ENCODE measurements at regions not wholly inside any gene's neighbourhood (a gene's known extent, or its start where the extent isn't known, plus 50 kb on each side); places are given as distances from the start of the nearest gene placed in this dataset.
"Not testable (repeated sequence)": the region's sequence is repeated elsewhere in the genome, so short reads cannot be mapped to it uniquely, and the experiment has no call there.

- Mint-ChIP-seq H3K4me3 (no peak overlapping the region), H3K27me3 (no peaks in the 10 kb centered on the region), H3K36me3 (no peaks in the 10 kb centered on the region), H3K4me1 (no peaks in the 10 kb centered on the region), H3K9me3 (peaks cover 0 to 25% (median 17%) of the 10 kb centered on the region in 5 donors), H3K27ac (no peak overlapping the region)
- Histone ChIP-seq H3K27me3 (ENCODE audit: insufficient read depth, low read length, poor library complexity, severe bottlenecking) (no peaks in the 10 kb centered on the region), H3K9me3 (ENCODE audit: low read length) (no peaks in the 10 kb centered on the region), H3K4me1 (ENCODE audit: insufficient read depth, low read length) (no peaks in the 10 kb centered on the region), H3K4me3 (ENCODE audit: low read length) (no peak overlapping the region), H3K27ac (ENCODE audit: low read depth, low read length) (no peak overlapping the region), H3K36me3 (ENCODE audit: insufficient read depth, low read length) (no peaks in the 10 kb centered on the region)
- POLR2A ChIA-PET: no interaction called here
- CTCF ChIA-PET: no interaction called here
- no peak for DNase-seq
Measured at GRCh38 chr7:53458636-53459035, 423.2 kb downstream of the POM121L12 start.

GRCh38 chr7:53466371-53466770 lies 430.9 kb downstream of the POM121L12 start:
- H3K9me3 Mint-ChIP-seq: peaks cover 12 to 57% (median 20%) of the 10 kb centered on the region in 5 donors
- H3K9me3 ChIP-seq (ENCODE audit: low read length): no peaks in the 10 kb centered on the region
- DNase-seq: no peak
- H3K27me3 ChIP-seq (ENCODE audit: insufficient read depth, low read length, poor library complexity, severe bottlenecking): no peaks in the 10 kb centered on the region
- H3K36me3 ChIP-seq (ENCODE audit: insufficient read depth, low read length): no peaks in the 10 kb centered on the region
- CTCF ChIA-PET: no interaction called here
- no peaks in the 10 kb centered on the region for H3K36me3 Mint-ChIP-seq
- H3K4me3 Mint-ChIP-seq: no peak overlapping the region
- H3K27me3 Mint-ChIP-seq: no peaks in the 10 kb centered on the region
- H3K27ac Mint-ChIP-seq: no peak overlapping the region
- H3K4me3 ChIP-seq (ENCODE audit: low read length): no peak overlapping the region
- no peaks in the 10 kb centered on the region for H3K4me1 Mint-ChIP-seq
- no peak overlapping the region for H3K27ac ChIP-seq (ENCODE audit: low read depth, low read length)
- POLR2A ChIA-PET: no interaction called here
- H3K4me1 ChIP-seq (ENCODE audit: insufficient read depth, low read length): no peaks in the 10 kb centered on the region

GRCh38 chr7:53470336-53470970 lies 435.0 kb downstream of the POM121L12 start:
- Mint-ChIP-seq H3K27ac (no peak overlapping the region), H3K4me1 (no peaks in the 10 kb centered on the region), H3K9me3 (peaks cover 12 to 46% (median 19%) of the 10 kb centered on the region in 5 donors), H3K36me3 (no peaks in the 10 kb centered on the region), H3K4me3 (no peak overlapping the region), H3K27me3 (no peaks in the 10 kb centered on the region)
- no peaks in the 10 kb centered on the region for H3K9me3 ChIP-seq (ENCODE audit: low read length)
- H3K4me3 ChIP-seq (ENCODE audit: low read length): no peak overlapping the region
- no peaks in the 10 kb centered on the region for H3K36me3 ChIP-seq (ENCODE audit: insufficient read depth, low read length)
- no peaks in the 10 kb centered on the region for H3K4me1 ChIP-seq (ENCODE audit: insufficient read depth, low read length)
- CTCF ChIA-PET: no interaction called here
- POLR2A ChIA-PET: no interaction called here
- H3K27ac ChIP-seq (ENCODE audit: low read depth, low read length): no peak overlapping the region
- H3K27me3 ChIP-seq (ENCODE audit: insufficient read depth, low read length, poor library complexity, severe bottlenecking): no peaks in the 10 kb centered on the region
- no peak for DNase-seq

- Mint-ChIP-seq H3K27me3 (no peaks in the 10 kb centered on the region), H3K36me3 (no peaks in the 10 kb centered on the region), H3K27ac (no peak overlapping the region), H3K4me3 (no peak overlapping the region), H3K4me1 (no peaks in the 10 kb centered on the region), H3K9me3 (peaks cover 6 to 44% (median 19%) of the 10 kb centered on the region in 5 donors)
- ChIA-PET CTCF (no interaction called here), POLR2A (no interaction called here)
- Histone ChIP-seq H3K4me1 (ENCODE audit: insufficient read depth, low read length) (no peaks in the 10 kb centered on the region), H3K4me3 (ENCODE audit: low read length) (no peak overlapping the region), H3K9me3 (ENCODE audit: low read length) (no peaks in the 10 kb centered on the region), H3K27me3 (ENCODE audit: insufficient read depth, low read length, poor library complexity, severe bottlenecking) (no peaks in the 10 kb centered on the region), H3K27ac (ENCODE audit: low read depth, low read length) (no peak overlapping the region), H3K36me3 (ENCODE audit: insufficient read depth, low read length) (no peaks in the 10 kb centered on the region)
- no peak for DNase-seq
Measured at GRCh38 chr7:53473371-53473770, 437.9 kb downstream of the POM121L12 start.

GRCh38 chr7:53475776-53476175 lies 440.3 kb downstream of the POM121L12 start:
- DNase-seq: no peak
- peaks cover 10 to 30% (median 24%) of the 10 kb centered on the region in 5 donors for H3K9me3 Mint-ChIP-seq
- CTCF ChIA-PET: no interaction called here
- no peaks in the 10 kb centered on the region for H3K9me3 ChIP-seq (ENCODE audit: low read length)
- no peaks in the 10 kb centered on the region for H3K36me3 Mint-ChIP-seq
- H3K36me3 ChIP-seq (ENCODE audit: insufficient read depth, low read length): no peaks in the 10 kb centered on the region
- H3K4me3 Mint-ChIP-seq: no peak overlapping the region
- H3K27me3 ChIP-seq (ENCODE audit: insufficient read depth, low read length, poor library complexity, severe bottlenecking): no peaks in the 10 kb centered on the region
- no peaks in the 10 kb centered on the region for H3K4me1 Mint-ChIP-seq
- H3K4me3 ChIP-seq (ENCODE audit: low read length): no peak overlapping the region
- no peaks in the 10 kb centered on the region for H3K27me3 Mint-ChIP-seq
- H3K27ac ChIP-seq (ENCODE audit: low read depth, low read length): no peak overlapping the region
- no peak overlapping the region for H3K27ac Mint-ChIP-seq
- POLR2A ChIA-PET: no interaction called here
- no peaks in the 10 kb centered on the region for H3K4me1 ChIP-seq (ENCODE audit: insufficient read depth, low read length)

- no peak for DNase-seq
- H3K4me1 ChIP-seq (ENCODE audit: insufficient read depth, low read length): no peaks in the 10 kb centered on the region
- H3K4me1 Mint-ChIP-seq: no peaks in the 10 kb centered on the region
- no peak overlapping the region for H3K4me3 Mint-ChIP-seq
- H3K27ac ChIP-seq (ENCODE audit: low read depth, low read length): no peak overlapping the region
- POLR2A ChIA-PET: no interaction called here
- H3K36me3 ChIP-seq (ENCODE audit: insufficient read depth, low read length): no peaks in the 10 kb centered on the region
- H3K27me3 Mint-ChIP-seq: no peaks in the 10 kb centered on the region
- H3K9me3 ChIP-seq (ENCODE audit: low read length): no peaks in the 10 kb centered on the region
- peaks cover 10 to 29% (median 24%) of the 10 kb centered on the region in 5 donors for H3K9me3 Mint-ChIP-seq
- no peak overlapping the region for H3K4me3 ChIP-seq (ENCODE audit: low read length)
- CTCF ChIA-PET: no interaction called here
- H3K36me3 Mint-ChIP-seq: no peaks in the 10 kb centered on the region
- no peaks in the 10 kb centered on the region for H3K27me3 ChIP-seq (ENCODE audit: insufficient read depth, low read length, poor library complexity, severe bottlenecking)
- H3K27ac Mint-ChIP-seq: no peak overlapping the region
Measured at GRCh38 chr7:53476566-53476965, 441.1 kb downstream of the POM121L12 start.

GRCh38 chr7:53485354-53485753 lies 449.9 kb downstream of the POM121L12 start:
- H3K4me3 Mint-ChIP-seq: no peak overlapping the region
- CTCF ChIA-PET: no interaction called here
- H3K27me3 Mint-ChIP-seq: no peaks in the 10 kb centered on the region
- no peak overlapping the region for H3K27ac Mint-ChIP-seq
- no peak for DNase-seq
- Histone ChIP-seq H3K36me3 (ENCODE audit: insufficient read depth, low read length) (no peaks in the 10 kb centered on the region), H3K9me3 (ENCODE audit: low read length) (no peaks in the 10 kb centered on the region), H3K27ac (ENCODE audit: low read depth, low read length) (no peak overlapping the region), H3K4me1 (ENCODE audit: insufficient read depth, low read length) (no peaks in the 10 kb centered on the region), H3K27me3 (ENCODE audit: insufficient read depth, low read length, poor library complexity, severe bottlenecking) (no peaks in the 10 kb centered on the region), H3K4me3 (ENCODE audit: low read length) (no peak overlapping the region)
- peaks cover 11 to 40% (median 23%) of the 10 kb centered on the region in 5 donors for H3K9me3 Mint-ChIP-seq
- no peaks in the 10 kb centered on the region for H3K4me1 Mint-ChIP-seq
- peaks cover 0 to 2% (median 0%) of the 10 kb centered on the region in 3 donors for H3K36me3 Mint-ChIP-seq
- POLR2A ChIA-PET: no interaction called here

GRCh38 chr7:53491051-53491450 lies 455.6 kb downstream of the POM121L12 start:
- no peak overlapping the region for H3K4me3 ChIP-seq (ENCODE audit: low read length)
- Mint-ChIP-seq H3K36me3 (no peaks in the 10 kb centered on the region), H3K4me1 (no peaks in the 10 kb centered on the region), H3K4me3 (no peak overlapping the region), H3K9me3 (peaks cover 14 to 37% (median 22%) of the 10 kb centered on the region in 5 donors), H3K27ac (no peak overlapping the region), H3K27me3 (no peaks in the 10 kb centered on the region)
- POLR2A ChIA-PET: no interaction called here
- H3K27ac ChIP-seq (ENCODE audit: low read depth, low read length): no peak overlapping the region
- CTCF ChIA-PET: no interaction called here
- no peak for DNase-seq
- no peaks in the 10 kb centered on the region for H3K27me3 ChIP-seq (ENCODE audit: insufficient read depth, low read length, poor library complexity, severe bottlenecking)
- no peaks in the 10 kb centered on the region for H3K36me3 ChIP-seq (ENCODE audit: insufficient read depth, low read length)
- no peaks in the 10 kb centered on the region for H3K9me3 ChIP-seq (ENCODE audit: low read length)
- H3K4me1 ChIP-seq (ENCODE audit: insufficient read depth, low read length): no peaks in the 10 kb centered on the region

- H3K4me1 Mint-ChIP-seq; H3K27me3 ChIP-seq (ENCODE audit: insufficient read depth, low read length, poor library complexity, severe bottlenecking); H3K27ac Mint-ChIP-seq; POLR2A ChIA-PET; H3K36me3 Mint-ChIP-seq; H3K4me3 Mint-ChIP-seq; H3K27me3 Mint-ChIP-seq; H3K36me3 ChIP-seq (ENCODE audit: insufficient read depth, low read length); DNase-seq; H3K4me3 ChIP-seq (ENCODE audit: low read length); CTCF ChIA-PET; H3K4me1 ChIP-seq (ENCODE audit: insufficient read depth, low read length); H3K27ac ChIP-seq (ENCODE audit: low read depth, low read length); H3K9me3 ChIP-seq (ENCODE audit: low read length): not testable (repeated sequence)
- peaks cover 6 to 29% (median 14%) of the 10 kb centered on the region in 5 donors for H3K9me3 Mint-ChIP-seq
Measured at GRCh38 chr7:53495181-53495580, 459.7 kb downstream of the POM121L12 start.
